ENCODE measurements at regions not wholly inside any gene's neighbourhood (a gene's known extent, or its start where the extent isn't known, plus 50 kb on each side); places are given as distances from the start of the nearest gene placed in this dataset.

DNA sequence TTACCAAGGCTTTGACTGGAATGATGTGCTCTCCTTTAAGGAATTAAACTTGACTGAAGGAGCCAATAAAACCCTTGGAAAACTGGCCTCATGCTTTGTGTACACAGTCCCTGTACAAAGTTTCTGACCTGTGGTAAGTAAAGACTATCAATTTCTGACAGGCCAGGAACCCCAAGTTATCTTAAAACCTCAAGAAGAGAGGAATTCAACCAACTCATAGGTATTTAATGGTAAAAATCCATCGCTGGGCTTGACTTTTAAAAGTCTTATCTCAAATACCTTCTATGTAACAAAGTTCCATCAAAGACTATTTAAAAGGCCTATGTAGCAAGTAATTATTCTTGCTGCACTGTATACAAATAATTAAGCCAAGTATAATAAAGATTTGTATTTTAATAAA is 103.7 kb upstream of the TENT5D start:
- POLR2A ChIA-PET, result no interaction called here
- H3K36me3 ChIP-seq (ENCODE audit: control insufficient read depth, insufficient read depth, low read length), result no peaks in the 10 kb centered on the region
- DNase-seq (ENCODE audit: low read depth), result no peak
- TF ChIP-seq, protein P1, sequence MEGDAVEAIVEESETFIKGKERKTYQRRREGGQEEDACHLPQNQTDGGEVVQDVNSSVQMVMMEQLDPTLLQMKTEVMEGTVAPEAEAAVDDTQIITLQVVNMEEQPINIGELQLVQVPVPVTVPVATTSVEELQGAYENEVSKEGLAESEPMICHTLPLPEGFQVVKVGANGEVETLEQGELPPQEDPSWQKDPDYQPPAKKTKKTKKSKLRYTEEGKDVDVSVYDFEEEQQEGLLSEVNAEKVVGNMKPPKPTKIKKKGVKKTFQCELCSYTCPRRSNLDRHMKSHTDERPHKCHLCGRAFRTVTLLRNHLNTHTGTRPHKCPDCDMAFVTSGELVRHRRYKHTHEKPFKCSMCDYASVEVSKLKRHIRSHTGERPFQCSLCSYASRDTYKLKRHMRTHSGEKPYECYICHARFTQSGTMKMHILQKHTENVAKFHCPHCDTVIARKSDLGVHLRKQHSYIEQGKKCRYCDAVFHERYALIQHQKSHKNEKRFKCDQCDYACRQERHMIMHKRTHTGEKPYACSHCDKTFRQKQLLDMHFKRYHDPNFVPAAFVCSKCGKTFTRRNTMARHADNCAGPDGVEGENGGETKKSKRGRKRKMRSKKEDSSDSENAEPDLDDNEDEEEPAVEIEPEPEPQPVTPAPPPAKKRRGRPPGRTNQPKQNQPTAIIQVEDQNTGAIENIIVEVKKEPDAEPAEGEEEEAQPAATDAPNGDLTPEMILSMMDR (IDR thresholded peaks at IDR 0.05; ENCODE audit: insufficient read depth, low read depth, low read length), result no peak
- CTCF ChIA-PET, result no interaction called here
- H3K27me3 ChIP-seq (ENCODE audit: control insufficient read depth, insufficient read depth, low read length), result no peaks in the 10 kb centered on the region
- H3K4me3 ChIP-seq (ENCODE audit: low read depth, low read length), result no peak overlapping the region

DNA sequence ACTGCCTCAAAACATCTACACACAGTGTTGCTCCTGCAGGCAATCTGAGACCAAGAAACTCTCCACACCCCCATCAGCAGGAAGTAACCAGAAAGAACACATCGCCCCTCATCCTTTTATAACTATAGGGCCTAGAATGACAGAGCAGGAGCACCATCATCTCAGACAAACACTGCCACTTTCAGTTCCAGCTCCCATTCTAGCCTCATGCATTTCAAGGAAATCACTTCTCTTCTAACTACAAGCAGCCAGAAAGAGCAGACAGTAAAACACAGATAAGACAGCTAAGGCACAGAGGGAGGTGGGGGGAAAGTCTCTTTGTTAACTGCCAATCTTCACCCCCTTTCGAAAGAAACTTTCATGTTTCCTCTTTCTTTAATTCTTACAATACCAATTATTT is 102.6 kb upstream of the TENT5D start:
- TF ChIP-seq, protein P1 (IDR thresholded peaks at IDR 0.05; ENCODE audit: insufficient read depth, low read depth, low read length), result no peak
- no peaks in the 10 kb centered on the region for H3K27me3 ChIP-seq (ENCODE audit: control insufficient read depth, insufficient read depth, low read length)
- no peak overlapping the region for H3K4me3 ChIP-seq (ENCODE audit: low read depth, low read length)
- ChIA-PET CTCF (no interaction called here), POLR2A (no interaction called here)
- DNase-seq (ENCODE audit: low read depth), result no peak
- no peaks in the 10 kb centered on the region for H3K36me3 ChIP-seq (ENCODE audit: control insufficient read depth, insufficient read depth, low read length)

DNA sequence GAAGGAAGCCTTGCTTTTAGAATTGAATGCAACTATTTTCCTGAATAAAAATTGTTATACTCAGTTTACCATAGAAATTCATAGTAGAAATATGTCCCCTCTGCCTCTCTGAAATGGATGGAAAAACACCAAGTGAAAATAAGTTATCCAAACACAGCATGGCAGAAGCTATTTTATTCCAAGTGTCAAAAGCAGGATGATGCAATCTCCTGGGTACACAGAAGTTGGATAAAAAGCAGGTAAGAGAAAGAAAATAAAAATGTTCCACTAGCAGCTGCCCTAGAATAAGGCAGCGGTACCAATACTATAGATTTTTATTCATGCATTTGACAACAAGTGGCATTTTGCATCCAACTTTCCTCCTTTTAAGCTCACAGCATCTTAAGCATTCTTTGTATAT is 89.0 kb upstream of the TENT5D start:
- POLR2A ChIA-PET, result no interaction called here
- Histone ChIP-seq H3K4me3 (ENCODE audit: low read depth, low read length) (no peak overlapping the region), H3K27me3 (ENCODE audit: control insufficient read depth, insufficient read depth, low read length) (no peaks in the 10 kb centered on the region), H3K36me3 (ENCODE audit: control insufficient read depth, insufficient read depth, low read length) (no peaks in the 10 kb centered on the region)
- CTCF ChIA-PET, result no interaction called here
- TF ChIP-seq, protein P1 (IDR thresholded peaks at IDR 0.05; ENCODE audit: insufficient read depth, low read depth, low read length), result no peak
- no peak for DNase-seq (ENCODE audit: low read depth)

DNA sequence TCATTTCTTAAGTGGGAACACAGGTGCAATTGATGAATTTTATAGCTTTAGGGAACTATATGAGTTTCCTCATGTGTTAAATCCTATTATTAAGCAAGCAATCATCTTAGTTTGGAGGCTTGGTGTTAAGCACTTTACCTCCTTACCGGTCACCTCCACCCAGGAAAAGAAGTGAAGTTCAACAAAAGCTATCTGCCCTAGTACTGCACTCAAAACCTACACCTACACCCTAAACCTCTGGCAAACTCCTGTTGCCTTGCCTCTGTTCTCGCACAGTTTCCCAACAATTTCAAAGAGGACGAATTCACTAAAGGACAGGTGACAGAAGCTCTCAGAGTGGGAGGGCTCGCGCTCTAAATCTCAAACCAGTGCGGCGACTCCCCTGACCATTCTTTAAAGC is 85.7 kb upstream of the TENT5D start:
- Histone ChIP-seq H3K4me3 (ENCODE audit: low read depth, low read length) (no peak overlapping the region), H3K36me3 (ENCODE audit: control insufficient read depth, insufficient read depth, low read length) (no peaks in the 10 kb centered on the region), H3K27me3 (ENCODE audit: control insufficient read depth, insufficient read depth, low read length) (no peaks in the 10 kb centered on the region)
- TF ChIP-seq, protein P1 (IDR thresholded peaks at IDR 0.05; ENCODE audit: insufficient read depth, low read depth, low read length), result no peak
- ChIA-PET CTCF (no interaction called here), POLR2A (no interaction called here)
- no peak for DNase-seq (ENCODE audit: low read depth)

DNA sequence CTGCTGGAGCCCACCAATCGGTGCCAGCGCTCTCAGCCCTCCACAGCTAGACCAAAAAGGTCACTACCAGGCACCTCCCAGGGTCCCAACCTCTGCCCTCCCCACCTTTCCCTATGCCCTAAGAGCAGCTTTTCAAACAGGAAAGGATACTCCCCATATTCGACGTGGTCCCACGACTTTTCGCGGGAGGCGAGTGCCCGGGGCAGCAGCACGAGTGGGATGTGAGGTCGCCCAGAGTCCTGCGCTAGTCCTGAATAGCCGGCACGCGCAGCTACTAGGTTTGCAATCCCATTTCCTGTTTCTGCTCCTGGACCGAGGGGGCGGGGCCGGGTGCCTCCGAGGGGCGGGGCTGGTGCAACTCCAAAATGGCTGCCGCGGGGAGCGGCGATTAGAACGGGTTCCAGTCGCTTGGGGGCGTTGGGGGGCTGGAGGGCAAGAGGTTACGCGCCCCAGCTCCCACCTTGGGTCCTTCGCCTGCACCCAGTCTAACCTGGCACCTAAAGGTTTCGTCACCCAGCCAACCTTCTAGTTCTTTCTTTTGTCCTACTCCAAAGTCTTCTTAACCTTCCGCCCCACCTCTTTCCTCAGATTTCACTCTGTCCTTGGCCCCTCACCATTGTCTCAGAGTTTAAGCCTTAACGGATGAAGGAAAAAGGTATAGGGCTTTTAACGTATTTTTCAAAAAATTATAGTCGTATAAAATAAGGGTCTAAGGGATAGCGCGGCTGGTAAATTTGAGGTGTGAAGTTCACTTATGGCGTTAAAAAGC is 85.0 kb upstream of the TENT5D start:
- ChIA-PET POLR2A (no interaction called here), CTCF (no interaction called here)
- TF ChIP-seq, protein P1 (IDR thresholded peaks at IDR 0.05; ENCODE audit: insufficient read depth, low read depth, low read length), result no peak
- H3K4me3 ChIP-seq (ENCODE audit: low read depth, low read length), result peak overlapping the region; percentile 5
- no peak for DNase-seq (ENCODE audit: low read depth)
- H3K27me3 ChIP-seq (ENCODE audit: control insufficient read depth, insufficient read depth, low read length), result no peaks in the 10 kb centered on the region
- H3K36me3 ChIP-seq (ENCODE audit: control insufficient read depth, insufficient read depth, low read length), result no peaks in the 10 kb centered on the region

All from BJ (cell line).